Forelimb muscle (tissue), 1 donor: ENCODE measurements at regions not wholly inside any gene's neighbourhood (a gene's known extent, or its start where the extent isn't known, plus 50 kb on each side); places are given as distances from the start of the nearest gene placed in this dataset.

ENCODE experiments used
- DNase-seq: peaks from one replicate; pipeline ENCODE4 v3.0.0-alpha.2; 2013; ENCODE audit warnings: low read depth

GRCh38 chrX:5536261-5536660 is 692.4 kb downstream of the NLGN4X start:
- DNase-seq, result no peak

- DNase-seq, result no peak
Observed at GRCh38 chrX:5528057-5528456, 700.6 kb downstream of the NLGN4X start.

- DNase-seq, result no peak
Observed at GRCh38 chrX:5526191-5526590, 702.5 kb downstream of the NLGN4X start.

- no peak for DNase-seq
Observed at GRCh38 chrX:5490786-5491563, 737.7 kb downstream of the NLGN4X start.

- DNase-seq, result no peak
Observed at GRCh38 chrX:5474282-5474681, 754.4 kb downstream of the NLGN4X start.

GRCh38 chrX:5458300-5458842 is 770.3 kb downstream of the NLGN4X start:
- DNase-seq, result no peak

GRCh38 chrX:5449323-5449722 is 779.3 kb downstream of the NLGN4X start:
- no peak for DNase-seq

- DNase-seq, result no peak
Observed at GRCh38 chrX:5431823-5432222, 796.8 kb downstream of the NLGN4X start.

- no peak for DNase-seq
Observed at GRCh38 chrX:5425119-5425518, 803.5 kb downstream of the NLGN4X start.

GRCh38 chrX:5417381-5417780 is 811.3 kb downstream of the NLGN4X start:
- no peak for DNase-seq

GRCh38 chrX:5415738-5416137 is 812.9 kb downstream of the NLGN4X start:
- no peak for DNase-seq

- DNase-seq, result no peak
Observed at GRCh38 chrX:5409106-5409505, 819.6 kb downstream of the NLGN4X start.

- DNase-seq, result no peak
Observed at GRCh38 chrX:5402461-5402860, 826.2 kb downstream of the NLGN4X start.

- no peak for DNase-seq
Observed at GRCh38 chrX:5399403-5399802, 829.3 kb downstream of the NLGN4X start.

GRCh38 chrX:5397409-5397808 is 831.3 kb downstream of the NLGN4X start:
- DNase-seq, result no peak

- DNase-seq, result no peak
Observed at GRCh38 chrX:5390376-5390775, 838.3 kb downstream of the NLGN4X start.

GRCh38 chrX:5388087-5388486 is 840.6 kb downstream of the NLGN4X start:
- peak; percentile 8 for DNase-seq

- no peak for DNase-seq
Observed at GRCh38 chrX:5380426-5380825, 848.2 kb downstream of the NLGN4X start.

- DNase-seq, result no peak
Observed at GRCh38 chrX:5341902-5342301, 886.8 kb downstream of the NLGN4X start.

- no peak for DNase-seq
Observed at GRCh38 chrX:5337160-5337559, 891.5 kb downstream of the NLGN4X start.

GRCh38 chrX:5324546-5324945 is 904.1 kb downstream of the NLGN4X start:
- DNase-seq, result no peak

GRCh38 chrX:5314148-5314547 is 914.5 kb downstream of the NLGN4X start:
- no peak for DNase-seq

- DNase-seq, result no peak
Observed at GRCh38 chrX:5307416-5307815, 921.3 kb downstream of the NLGN4X start.

GRCh38 chrX:5306654-5307121 is 922.0 kb downstream of the NLGN4X start:
- peak; percentile 14 for DNase-seq
